ENCODE measurements at regions not wholly inside any gene's neighbourhood (a gene's known extent, or its start where the extent isn't known, plus 50 kb on each side); places are given as distances from the start of the nearest gene placed in this dataset.

- no peak for DNase-seq
Measured at GRCh38 chr2:58914733-58915505, 673.8 kb upstream of the FANCL start.

GRCh38 chr2:58913082-58913726 lies 672.1 kb upstream of the FANCL start:
- DNase-seq: no peak

- DNase-seq: no peak
Measured at GRCh38 chr2:58911877-58912276, 670.8 kb upstream of the FANCL start.

- DNase-seq: no peak
Measured at GRCh38 chr2:58908501-58909154, 667.5 kb upstream of the FANCL start.

GRCh38 chr2:58907644-58908043 lies 666.5 kb upstream of the FANCL start:
- no peak for DNase-seq

- DNase-seq: no peak
Measured at GRCh38 chr2:58906081-58906645, 665.0 kb upstream of the FANCL start.

GRCh38 chr2:58904095-58904494 lies 663.0 kb upstream of the FANCL start:
- DNase-seq: no peak

GRCh38 chr2:58903427-58903826 lies 662.3 kb upstream of the FANCL start:
- DNase-seq: no peak

GRCh38 chr2:58900246-58901027 lies 659.3 kb upstream of the FANCL start:
- no peak for DNase-seq

- DNase-seq: no peak
Measured at GRCh38 chr2:58899692-58900091, 658.6 kb upstream of the FANCL start.

- no peak for DNase-seq
Measured at GRCh38 chr2:58896638-58897037, 655.5 kb upstream of the FANCL start.

- DNase-seq: no peak
Measured at GRCh38 chr2:58895857-58896256, 654.7 kb upstream of the FANCL start.

GRCh38 chr2:58893656-58894351 lies 652.7 kb upstream of the FANCL start:
- no peak for DNase-seq

GRCh38 chr2:58891828-58892377 lies 650.8 kb upstream of the FANCL start:
- no peak for DNase-seq

GRCh38 chr2:58890865-58891525 lies 649.9 kb upstream of the FANCL start:
- no peak for DNase-seq

GRCh38 chr2:58886009-58886408 lies 644.9 kb upstream of the FANCL start:
- no peak for DNase-seq

GRCh38 chr2:58879834-58880233 lies 638.7 kb upstream of the FANCL start:
- DNase-seq: no peak

- no peak for DNase-seq
Measured at GRCh38 chr2:58878778-58879177, 637.7 kb upstream of the FANCL start.

- DNase-seq: no peak
Measured at GRCh38 chr2:58876126-58876525, 635.0 kb upstream of the FANCL start.

- no peak for DNase-seq
Measured at GRCh38 chr2:58875436-58875835, 634.3 kb upstream of the FANCL start.

- no peak for DNase-seq
Measured at GRCh38 chr2:58871469-58872142, 630.5 kb upstream of the FANCL start.
